Liver (tissue), 8 donors: ENCODE measurements at regions not wholly inside any gene's neighbourhood (a gene's known extent, or its start where the extent isn't known, plus 50 kb on each side); places are given as distances from the start of the nearest gene placed in this dataset.
A peak's percentile ranks its signal among the peaks of the same experiment; 100 is the strongest.

Experiments used
- DNase-seq: peaks from one replicate; pipeline ENCODE4 v3.0.0-alpha.2; 2017; ENCODE audit warnings: low spot score
- H3K27ac ChIP-seq, 2 donors: one replicate each; pipeline ENCODE4 v1.7.0; 2013; ENCODE audit warnings: inconsistent platforms in 2 of 2, low read length in 2 of 2, control low read depth in 1 of 2, low read depth in 1 of 2, mild to moderate bottlenecking in 1 of 2
- H3K27me3 ChIP-seq, 4 donors: one replicate each; pipeline versions ENCODE4 v1.6.1 to v1.7.0; 2013; ENCODE audit warnings: low read length in 3 of 4, inconsistent platforms in 1 of 4, mild to moderate bottlenecking in 1 of 4, moderate library complexity in 1 of 4; ENCODE audit not compliant: control insufficient read depth in 4 of 4, insufficient read depth in 4 of 4
- H3K36me3 ChIP-seq, 4 donors: one replicate each; pipeline versions ENCODE4 v1.6.1 to v1.7.0; 2013; ENCODE audit warnings: low read length in 3 of 4, mild to moderate bottlenecking in 3 of 4, low read depth in 1 of 4, moderate library complexity in 1 of 4; ENCODE audit not compliant: control insufficient read depth in 4 of 4, insufficient read depth in 3 of 4
- H3K4me1 ChIP-seq, 4 donors: one replicate each; pipeline versions ENCODE4 v1.6.1 to v1.7.0; 2013; ENCODE audit warnings: low read length in 3 of 4, mild to moderate bottlenecking in 3 of 4, moderate library complexity in 1 of 4; ENCODE audit not compliant: control insufficient read depth in 4 of 4, insufficient read depth in 4 of 4
- H3K4me3 ChIP-seq, 3 donors: one replicate each; pipeline versions ENCODE4 v1.6.1 to v1.7.0; 2013; ENCODE audit warnings: low read length in 3 of 3, control low read depth in 1 of 3, low read depth in 1 of 3, mild to moderate bottlenecking in 1 of 3
- H3K9ac ChIP-seq, 2 donors: one replicate each; pipeline ENCODE4 v1.7.0; 2013; ENCODE audit warnings: low read length in 2 of 2, mild to moderate bottlenecking in 2 of 2, moderate library complexity in 2 of 2, control low read depth in 1 of 2, low read depth in 1 of 2
- H3K9me3 ChIP-seq, 4 donors: one replicate each; pipeline versions ENCODE4 v1.6.1 to v1.7.0; 2013; ENCODE audit warnings: low read length in 3 of 4; ENCODE audit not compliant: control insufficient read depth in 4 of 4
- EGR1 ChIP-seq, 2 donors: IDR thresholded peaks; 2 replicates each; pipeline ENCODE4 v1.6.1; 2016 to 2018; ENCODE audit warnings: antibody characterized with exemption in 2 of 2, low read depth in 2 of 2
- FOXA1 ChIP-seq: IDR thresholded peaks from 2 replicates; pipeline ENCODE4 v1.6.1; 2016; ENCODE audit warnings: antibody characterized with exemption
- HNF4A ChIP-seq, 2 donors: conservative IDR thresholded peaks; 2 replicates each; pipeline ENCODE4 v1.6.1; 2016; ENCODE audit warnings: antibody characterized with exemption in 2 of 2, mild to moderate bottlenecking in 2 of 2
- HNF4G ChIP-seq: IDR thresholded peaks from 2 replicates; pipeline ENCODE4 v1.6.1; 2016; ENCODE audit warnings: antibody characterized with exemption
- JUND ChIP-seq, 2 donors: IDR thresholded peaks; 2 replicates each; pipeline ENCODE4 v1.6.1; 2016; ENCODE audit warnings: antibody characterized with exemption in 2 of 2
- NR2F2 ChIP-seq: IDR thresholded peaks from 2 replicates; pipeline ENCODE4 v1.6.1; 2016; ENCODE audit warnings: antibody characterized with exemption
- RAD21 ChIP-seq, 2 donors: IDR thresholded peaks; 2 replicates each; pipeline ENCODE4 v1.6.1; 2016; ENCODE audit warnings: antibody characterized with exemption in 2 of 2, mild to moderate bottlenecking in 2 of 2
- RXRA ChIP-seq, 2 donors: IDR thresholded peaks; 2 replicates each; pipeline ENCODE4 v1.6.1; 2017 to 2018; ENCODE audit warnings: antibody characterized with exemption in 2 of 2, mild to moderate bottlenecking in 1 of 2
- SP1 ChIP-seq: IDR thresholded peaks from 2 replicates; pipeline ENCODE4 v1.6.1; 2018; ENCODE audit warnings: antibody characterized with exemption, mild to moderate bottlenecking
- TAF1 ChIP-seq: conservative IDR thresholded peaks from 2 replicates; pipeline ENCODE4 v1.6.1; 2016; ENCODE audit warnings: antibody characterized with exemption, mild to moderate bottlenecking
- WGBS: extraction: QIAGEN DNeasy Blood & Tissue Kit; methylation state at CpG from one replicate; pipeline ENCODE4 v1.1.7; 2013; 5-methylcytosine and 5-hydroxymethylcytosine counted together
- TF ChIP-seq, protein P1 (sequence below): IDR thresholded peaks from 2 replicates; pipeline ENCODE4 v1.6.1; 2016; ENCODE audit warnings: antibody characterized with exemption
- TF ChIP-seq, protein P2 (sequence below): fragments of 150-350 bp; IDR thresholded peaks from 2 replicates; pipeline ENCODE4 v1.5.1; 2017; ENCODE audit warnings: improper control_type of control experiment, low read depth, low read length; ENCODE audit not compliant: missing input control
- TF ChIP-seq, protein P3 (sequence below): IDR thresholded peaks from 2 replicates; pipeline ENCODE4 v1.6.1; 2016; ENCODE audit warnings: antibody characterized with exemption
- donor health status: healthy.
- donor health status: healthy.
- donor health status: healthy.
- donor health status: healthy.
- donor health status: healthy.

DNA sequence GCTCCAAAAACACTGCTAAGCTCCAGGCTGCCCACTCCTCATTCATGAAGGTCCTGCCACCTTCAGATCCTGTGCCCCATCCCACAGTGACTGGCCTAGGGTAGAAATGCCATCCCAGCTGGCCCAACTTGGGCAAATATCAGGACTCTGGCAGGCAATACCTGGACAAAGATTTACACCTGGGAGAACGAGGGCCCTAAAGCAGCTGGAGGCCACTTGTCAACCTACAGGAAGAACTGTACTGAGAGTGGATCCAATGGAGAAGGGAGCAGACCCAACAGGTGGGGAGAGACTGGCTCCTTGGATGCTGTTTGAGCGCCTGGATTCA is 57.1 kb upstream of the GATA2 start (continued):
- TF ChIP-seq, protein P1, sequence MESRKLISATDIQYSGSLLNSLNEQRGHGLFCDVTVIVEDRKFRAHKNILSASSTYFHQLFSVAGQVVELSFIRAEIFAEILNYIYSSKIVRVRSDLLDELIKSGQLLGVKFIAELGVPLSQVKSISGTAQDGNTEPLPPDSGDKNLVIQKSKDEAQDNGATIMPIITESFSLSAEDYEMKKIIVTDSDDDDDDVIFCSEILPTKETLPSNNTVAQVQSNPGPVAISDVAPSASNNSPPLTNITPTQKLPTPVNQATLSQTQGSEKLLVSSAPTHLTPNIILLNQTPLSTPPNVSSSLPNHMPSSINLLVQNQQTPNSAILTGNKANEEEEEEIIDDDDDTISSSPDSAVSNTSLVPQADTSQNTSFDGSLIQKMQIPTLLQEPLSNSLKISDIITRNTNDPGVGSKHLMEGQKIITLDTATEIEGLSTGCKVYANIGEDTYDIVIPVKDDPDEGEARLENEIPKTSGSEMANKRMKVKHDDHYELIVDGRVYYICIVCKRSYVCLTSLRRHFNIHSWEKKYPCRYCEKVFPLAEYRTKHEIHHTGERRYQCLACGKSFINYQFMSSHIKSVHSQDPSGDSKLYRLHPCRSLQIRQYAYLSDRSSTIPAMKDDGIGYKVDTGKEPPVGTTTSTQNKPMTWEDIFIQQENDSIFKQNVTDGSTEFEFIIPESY, result no peak

DNA sequence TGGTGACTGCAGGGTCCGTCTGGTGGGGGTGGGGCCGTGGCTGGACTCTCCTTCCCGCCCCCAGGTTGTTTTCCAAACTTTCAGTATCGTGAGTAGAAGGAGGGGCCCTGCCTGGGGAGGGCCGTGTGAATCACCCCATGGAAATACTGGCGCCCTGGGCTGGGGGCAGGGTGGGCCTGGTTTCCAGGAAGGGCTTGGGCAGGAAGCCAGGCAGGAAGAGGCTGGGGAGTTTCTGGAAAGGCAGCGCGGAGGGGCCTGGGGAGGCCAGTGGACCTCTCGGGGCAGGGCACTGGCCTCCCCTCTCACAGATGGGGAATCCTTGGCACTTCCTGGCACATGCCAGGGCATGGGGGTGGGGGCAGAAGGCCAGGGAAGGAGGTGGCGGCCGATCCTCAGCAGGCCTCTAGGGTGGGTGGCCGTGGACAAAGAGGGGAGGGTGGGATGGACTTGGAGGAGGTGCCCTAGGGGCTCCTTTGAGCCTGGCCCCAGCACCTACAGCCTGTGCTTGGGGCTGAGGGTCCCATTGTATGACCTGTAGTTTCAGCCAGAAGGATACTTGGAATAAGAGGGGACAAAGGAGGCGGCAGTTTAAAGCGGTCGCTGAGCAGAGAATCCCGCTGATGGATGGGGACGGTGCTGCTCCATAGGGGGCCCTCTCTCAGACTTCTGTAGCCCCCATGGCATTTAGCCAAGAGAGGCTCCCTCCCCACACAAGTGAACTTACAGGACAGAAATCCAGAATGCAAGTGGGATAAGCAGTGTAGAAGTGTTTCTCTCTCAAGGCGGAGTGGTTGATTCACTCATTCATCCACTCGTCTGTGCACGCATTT is 56.5 kb upstream of the GATA2 start:
- Histone ChIP-seq H3K36me3 (no peaks in the 10 kb centered on the region), H3K27me3 (peaks cover 0 to 3% (median 0%) of the 10 kb centered on the region in 4 donors), H3K4me1 (no peaks in the 10 kb centered on the region), H3K9me3 (no peaks in the 10 kb centered on the region), H3K4me3 (no peak overlapping the region), H3K9ac (no peak overlapping the region), H3K27ac (peak overlapping the region; percentile 40 to 61)
- DNase-seq, result peak; percentile 50
- TF ChIP-seq RXRA (IDR thresholded peaks at IDR 0.05) (peak in 1 of 2 donors; percentile 10), FOXA1 (no peak), RAD21 (IDR thresholded peaks at IDR 0.05) (peak in 1 of 2 donors; percentile 10), NR2F2 (peak; percentile 80), SP1 (peak; percentile 56), JUND (IDR thresholded peaks at IDR 0.05) (peak; percentile 19 to 31)
- WGBS, result 64% methylated on average over 20 of the region's 20 CpGs

DNA sequence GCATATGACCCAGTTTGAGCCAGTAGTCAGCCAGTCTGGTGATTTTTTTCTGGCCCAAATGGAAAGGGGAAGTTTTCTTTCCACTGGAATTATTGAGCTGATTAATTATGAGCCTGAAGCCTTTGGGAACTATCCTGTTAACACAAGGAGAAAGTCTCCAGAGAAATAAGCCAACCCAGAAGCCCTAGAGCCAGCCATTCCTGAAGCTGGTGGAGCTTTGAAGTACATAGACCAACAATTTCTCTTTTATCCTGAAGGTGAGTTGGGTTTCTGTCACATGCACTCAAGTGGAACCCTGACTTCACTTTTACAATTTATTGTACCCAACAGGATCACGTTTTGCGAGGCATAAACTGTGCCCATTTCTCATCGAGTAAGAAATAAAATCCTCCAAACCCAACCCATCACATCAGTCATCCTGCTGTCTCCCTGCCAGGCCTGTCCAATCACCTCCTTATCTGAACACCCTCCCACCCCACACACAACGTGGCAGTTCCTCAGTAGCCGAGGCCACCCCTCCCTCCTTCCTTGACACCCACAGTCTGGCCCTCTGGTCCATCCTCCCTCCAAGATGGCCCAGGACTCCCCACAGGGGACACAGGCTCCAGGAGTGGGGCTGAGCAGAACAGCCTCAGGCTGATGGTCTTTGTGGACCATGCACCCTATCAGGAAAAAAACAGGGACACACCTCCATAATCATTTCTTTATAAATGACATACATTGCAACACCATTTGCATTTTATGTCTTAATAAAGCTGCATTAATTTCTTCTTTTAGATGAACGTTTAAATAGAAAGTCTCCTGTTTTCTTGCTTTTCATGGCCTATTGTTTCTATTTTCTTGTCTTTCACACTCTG is 55.7 kb upstream of the GATA2 start:
- WGBS, result 63% methylated on average over 6 of the region's 6 CpGs
- Histone ChIP-seq H3K9ac (no peak overlapping the region), H3K9me3 (no peaks in the 10 kb centered on the region), H3K4me1 (no peaks in the 10 kb centered on the region), H3K4me3 (no peak overlapping the region), H3K27me3 (no peaks in the 10 kb centered on the region), H3K27ac (no peak overlapping the region), H3K36me3 (no peaks in the 10 kb centered on the region)
- TF ChIP-seq HNF4G, result no peak
- no peak for TF ChIP-seq HNF4A (conservative IDR thresholded peaks at IDR 0.05)
- no peak for TF ChIP-seq RAD21 (IDR thresholded peaks at IDR 0.05)
- TF ChIP-seq EGR1 (IDR thresholded peaks at IDR 0.05; ENCODE audit: low read depth in 2 of 2), result no peak
- TF ChIP-seq, protein P2, sequence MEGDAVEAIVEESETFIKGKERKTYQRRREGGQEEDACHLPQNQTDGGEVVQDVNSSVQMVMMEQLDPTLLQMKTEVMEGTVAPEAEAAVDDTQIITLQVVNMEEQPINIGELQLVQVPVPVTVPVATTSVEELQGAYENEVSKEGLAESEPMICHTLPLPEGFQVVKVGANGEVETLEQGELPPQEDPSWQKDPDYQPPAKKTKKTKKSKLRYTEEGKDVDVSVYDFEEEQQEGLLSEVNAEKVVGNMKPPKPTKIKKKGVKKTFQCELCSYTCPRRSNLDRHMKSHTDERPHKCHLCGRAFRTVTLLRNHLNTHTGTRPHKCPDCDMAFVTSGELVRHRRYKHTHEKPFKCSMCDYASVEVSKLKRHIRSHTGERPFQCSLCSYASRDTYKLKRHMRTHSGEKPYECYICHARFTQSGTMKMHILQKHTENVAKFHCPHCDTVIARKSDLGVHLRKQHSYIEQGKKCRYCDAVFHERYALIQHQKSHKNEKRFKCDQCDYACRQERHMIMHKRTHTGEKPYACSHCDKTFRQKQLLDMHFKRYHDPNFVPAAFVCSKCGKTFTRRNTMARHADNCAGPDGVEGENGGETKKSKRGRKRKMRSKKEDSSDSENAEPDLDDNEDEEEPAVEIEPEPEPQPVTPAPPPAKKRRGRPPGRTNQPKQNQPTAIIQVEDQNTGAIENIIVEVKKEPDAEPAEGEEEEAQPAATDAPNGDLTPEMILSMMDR, result no peak
- no peak for TF ChIP-seq SP1
- TF ChIP-seq, protein P3, sequence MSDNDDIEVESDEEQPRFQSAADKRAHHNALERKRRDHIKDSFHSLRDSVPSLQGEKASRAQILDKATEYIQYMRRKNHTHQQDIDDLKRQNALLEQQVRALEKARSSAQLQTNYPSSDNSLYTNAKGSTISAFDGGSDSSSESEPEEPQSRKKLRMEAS, result no peak
- no peak for TF ChIP-seq TAF1
- TF ChIP-seq FOXA1, result no peak
- no peak for DNase-seq
